ENCODE measurements at regions not wholly inside any gene's neighbourhood (a gene's known extent, or its start where the extent isn't known, plus 50 kb on each side); places are given as distances from the start of the nearest gene placed in this dataset.

DNA sequence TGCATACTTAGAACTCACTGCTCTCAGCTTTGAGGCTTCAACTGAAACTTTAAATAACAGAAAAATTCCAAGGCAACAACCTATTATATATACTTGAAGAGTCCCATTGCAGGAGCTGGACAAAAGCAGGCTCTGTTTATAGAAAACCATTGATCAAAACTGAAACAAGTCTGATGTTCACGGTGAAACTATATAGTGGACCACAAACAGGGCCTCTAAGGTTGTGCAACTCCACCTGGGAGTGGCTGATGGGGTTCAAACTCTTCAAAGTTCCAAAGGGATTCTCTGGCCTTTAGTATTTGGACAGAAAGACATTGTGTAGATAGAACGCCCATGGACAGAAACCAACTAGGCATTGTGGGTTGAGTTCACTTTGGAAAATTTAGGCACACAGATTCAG lies 140.3 kb downstream of the ZC3H11B start:
- no peak for TF ChIP-seq EZH2 (IDR thresholded peaks at IDR 0.05; ENCODE audit: low read depth)
- TF ChIP-seq, protein P1, sequence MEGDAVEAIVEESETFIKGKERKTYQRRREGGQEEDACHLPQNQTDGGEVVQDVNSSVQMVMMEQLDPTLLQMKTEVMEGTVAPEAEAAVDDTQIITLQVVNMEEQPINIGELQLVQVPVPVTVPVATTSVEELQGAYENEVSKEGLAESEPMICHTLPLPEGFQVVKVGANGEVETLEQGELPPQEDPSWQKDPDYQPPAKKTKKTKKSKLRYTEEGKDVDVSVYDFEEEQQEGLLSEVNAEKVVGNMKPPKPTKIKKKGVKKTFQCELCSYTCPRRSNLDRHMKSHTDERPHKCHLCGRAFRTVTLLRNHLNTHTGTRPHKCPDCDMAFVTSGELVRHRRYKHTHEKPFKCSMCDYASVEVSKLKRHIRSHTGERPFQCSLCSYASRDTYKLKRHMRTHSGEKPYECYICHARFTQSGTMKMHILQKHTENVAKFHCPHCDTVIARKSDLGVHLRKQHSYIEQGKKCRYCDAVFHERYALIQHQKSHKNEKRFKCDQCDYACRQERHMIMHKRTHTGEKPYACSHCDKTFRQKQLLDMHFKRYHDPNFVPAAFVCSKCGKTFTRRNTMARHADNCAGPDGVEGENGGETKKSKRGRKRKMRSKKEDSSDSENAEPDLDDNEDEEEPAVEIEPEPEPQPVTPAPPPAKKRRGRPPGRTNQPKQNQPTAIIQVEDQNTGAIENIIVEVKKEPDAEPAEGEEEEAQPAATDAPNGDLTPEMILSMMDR (conservative IDR thresholded peaks at IDR 0.05): no peak
